ENCODE measurements at regions not wholly inside any gene's neighbourhood (a gene's known extent, or its start where the extent isn't known, plus 50 kb on each side); places are given as distances from the start of the nearest gene placed in this dataset.

DNA sequence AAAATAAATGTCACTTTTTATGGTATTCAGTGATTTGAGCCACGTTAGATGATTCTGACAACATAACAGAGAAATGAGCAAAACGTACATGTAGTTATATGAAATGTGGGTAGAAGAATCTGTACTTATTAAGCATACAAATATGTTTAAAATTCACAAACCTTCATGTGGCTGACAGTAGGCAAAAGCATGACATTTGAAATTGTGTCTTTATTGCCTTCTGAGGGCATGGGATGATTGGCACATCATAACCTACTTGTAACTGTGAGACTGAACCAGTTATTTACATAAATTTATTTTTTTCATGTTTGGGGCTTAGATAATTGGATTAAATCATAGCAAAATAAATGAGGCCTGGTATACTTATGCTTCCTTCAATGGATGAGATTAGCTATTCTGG, 202.2 kb downstream of the DNAJB9 start:
- TF ChIP-seq EZH2 (IDR thresholded peaks at IDR 0.05; ENCODE audit: insufficient read depth, poor library complexity, severe bottlenecking) (no peak), EZH2phosphoT487 (IDR thresholded peaks at IDR 0.05; ENCODE audit: insufficient read depth, low read depth) (no peak)
